CD4-positive, alpha-beta T cell treated with Interleukin-21 for 1 hour (primary cell): ENCODE measurements at regions not wholly inside any gene's neighbourhood (a gene's known extent, or its start where the extent isn't known, plus 50 kb on each side); places are given as distances from the start of the nearest gene placed in this dataset.

Experiments
- DNase-seq: peaks from one replicate; pipeline ENCODE4 v3.0.0-alpha.2; 2020

- no peak for DNase-seq
These were observed 57.5 kb upstream of the KLF3 start for GRCh38 chr4:38606587-38606905.

- peak; percentile 7 for DNase-seq
These were observed 54.4 kb upstream of the KLF3 start for GRCh38 chr4:38609614-38610013.

- DNase-seq = no peak
These were observed 53.5 kb upstream of the KLF3 start for GRCh38 chr4:38610521-38610920.

- no peak for DNase-seq
These were observed 53.0 kb upstream of the KLF3 start for GRCh38 chr4:38610966-38611431.

GRCh38 chr4:38611676-38612075, 52.3 kb upstream of the KLF3 start:
- no peak for DNase-seq

- no peak for DNase-seq
These were observed 51.2 kb upstream of the KLF3 start for GRCh38 chr4:38612646-38613414.
